ENCODE measurements at regions not wholly inside any gene's neighbourhood (a gene's known extent, or its start where the extent isn't known, plus 50 kb on each side); places are given as distances from the start of the nearest gene placed in this dataset.

DNA sequence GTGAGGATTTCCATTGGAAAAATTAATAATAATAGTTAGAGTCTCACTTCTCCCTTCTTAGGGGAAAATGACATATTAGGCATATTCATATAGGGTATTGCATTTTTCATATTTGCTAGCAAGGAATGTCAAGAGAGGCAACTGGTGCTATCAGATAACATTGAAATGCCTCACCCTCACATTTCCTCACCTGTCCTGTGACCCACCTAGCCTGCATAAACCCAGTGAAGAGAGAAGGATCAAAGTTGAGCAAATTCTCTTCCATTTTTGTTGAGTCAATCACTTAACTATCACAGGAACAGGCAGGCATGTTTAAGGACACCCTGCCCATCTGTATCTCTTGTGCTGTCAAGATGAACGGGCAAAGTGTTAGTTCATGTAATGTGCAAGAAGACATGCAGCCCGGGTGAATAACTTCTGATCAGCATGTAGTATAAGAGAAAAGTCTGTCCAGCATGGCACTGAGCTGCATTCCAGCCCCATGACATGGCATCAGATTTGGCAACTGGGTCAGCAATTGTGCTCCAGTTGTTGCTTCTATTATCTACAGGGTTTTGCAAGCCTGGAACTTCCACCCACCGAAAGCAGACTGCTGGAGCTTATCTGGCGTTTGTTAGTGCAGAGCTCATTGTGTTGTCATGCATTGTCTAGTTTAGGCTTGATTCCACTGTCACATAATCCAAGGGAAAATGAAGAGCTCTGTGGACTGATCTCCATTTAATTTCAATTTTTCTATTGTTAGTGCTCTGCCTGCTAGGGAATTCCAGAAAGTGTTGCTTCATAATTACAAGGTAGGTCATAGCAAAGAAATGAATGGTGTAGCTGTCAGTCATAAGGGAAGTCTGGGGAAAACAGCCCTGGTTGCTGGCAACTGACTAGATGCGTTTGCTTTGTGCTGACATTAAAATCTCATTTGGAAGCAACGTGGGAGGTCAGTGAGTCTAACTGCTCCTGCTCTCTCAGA, 138.4 kb upstream of the TNFAIP3 start:
- no peak for TF ChIP-seq CTCF (IDR thresholded peaks at IDR 0.05 in 4 of 5, conservative IDR thresholded peaks at IDR 0.05 in 1 of 5)
- no peak for TF ChIP-seq POLR2A (IDR thresholded peaks at IDR 0.05)
